Esophagus muscularis mucosa (tissue), 4 donors: ENCODE measurements at regions not wholly inside any gene's neighbourhood (a gene's known extent, or its start where the extent isn't known, plus 50 kb on each side); places are given as distances from the start of the nearest gene placed in this dataset.

ENCODE experiments used
- DNase-seq: peaks from one replicate; pipeline ENCODE4 v3.0.0-alpha.2; 2017; ENCODE audit errors: extremely low spot score
- H3K27ac ChIP-seq, 4 donors: fragments of 200-600 bp; sonication (generic); replicated peaks in 1 of 4; 1 replicate in 3 of 4; 2 replicates in 1 of 4; pipeline ENCODE4 v1.5.1; 2016 to 2019; ENCODE audit warnings: mild to moderate bottlenecking in 1 of 4
- H3K27me3 ChIP-seq, 4 donors: fragments of 200-600 bp; sonication (generic); one replicate each; pipeline versions ENCODE4 v1.5.1 to v1.6.0; 2016 to 2019
- H3K36me3 ChIP-seq, 4 donors: fragments of 200-600 bp; sonication (generic); one replicate each; pipeline ENCODE4 v1.5.1; 2016 to 2019
- H3K4me1 ChIP-seq, 4 donors: fragments of 200-600 bp; sonication (generic); one replicate each; pipeline ENCODE4 v1.5.1; 2016 to 2019
- H3K4me3 ChIP-seq, 4 donors: fragments of 200-600 bp; sonication (generic); 1 replicate in 2 of 4; 2 replicates in 2 of 4; pipeline ENCODE4 v1.5.1; 2016 to 2019; ENCODE audit warnings: mild to moderate bottlenecking in 4 of 4, moderate library complexity in 1 of 4
- H3K9me3 ChIP-seq, 4 donors: fragments of 200-600 bp; sonication (generic); 1 replicate in 3 of 4; 2 replicates in 1 of 4; pipeline ENCODE4 v1.5.1; 2016 to 2019
- EP300 ChIP-seq: sonication (generic); formaldehyde crosslinking; IDR thresholded peaks from one replicate; pipeline ENCODE4 v1.6.1; 2017; ENCODE audit warnings: antibody characterized with exemption
- POLR2A ChIP-seq: fragments of 450-650 bp; IDR thresholded peaks from one replicate; pipeline ENCODE4 v1.6.1; 2017; ENCODE audit warnings: antibody characterized with exemption, moderate library complexity, mild to moderate bottlenecking, low read depth
- POLR2AphosphoS5 ChIP-seq, 2 donors: sonication (generic); formaldehyde crosslinking; IDR thresholded peaks; one replicate each; pipeline ENCODE4 v1.6.1; 2017; ENCODE audit warnings: antibody characterized with exemption in 2 of 2
- WGBS: methylation state at CpG from one replicate; pipeline ENCODE4 v1.1.5; 2018; 5-methylcytosine and 5-hydroxymethylcytosine counted together
- intact Hi-C: fragments of 100-400 bp; cut with DNase I; formaldehyde crosslinking; loops from one replicate; pipeline ENCODE4 v1.15.1; 2023
- TF ChIP-seq, protein P1 (sequence below), 3 experiments: fragments of 200-600 bp in 2 of 3; fragments of 450-650 bp in 1 of 3; sonication (generic) in 2 of 3; IDR thresholded peaks; one replicate each; pipeline ENCODE4 v1.5.1; 2017 to 2019; ENCODE audit warnings: antibody characterized with exemption in 3 of 3, mild to moderate bottlenecking in 2 of 3, moderate library complexity in 1 of 3

DNA sequence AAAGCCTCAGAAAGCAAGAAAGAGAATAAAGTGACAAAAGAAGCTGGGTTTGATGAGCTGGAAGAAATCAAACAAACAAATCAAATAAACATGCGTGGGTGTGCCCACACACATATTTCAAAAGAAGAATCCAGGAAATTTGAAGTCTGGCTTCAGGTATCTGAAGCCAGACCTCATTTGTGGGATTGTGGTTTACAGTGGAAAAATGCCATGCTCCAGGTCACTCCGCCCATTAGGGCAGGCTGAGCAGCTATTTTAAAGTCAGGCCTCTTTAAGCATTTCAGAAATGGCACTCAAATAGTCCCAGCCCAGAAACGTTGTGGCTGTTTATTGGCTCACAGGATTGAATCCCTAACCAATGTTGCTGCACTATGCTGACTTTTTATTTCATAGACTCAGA, 226.1 kb upstream of the F9 start:
- intact Hi-C loops, result no loop called here
- H3K27ac ChIP-seq, result no peak overlapping the region
- H3K27me3 ChIP-seq, result no peaks in the 10 kb centered on the region
- no peak overlapping the region for H3K4me3 ChIP-seq
- no peaks in the 10 kb centered on the region for H3K36me3 ChIP-seq
- 42% methylated on average over 3 of the region's 3 CpGs for WGBS
- no peak for TF ChIP-seq POLR2AphosphoS5 (IDR thresholded peaks at IDR 0.05)
- TF ChIP-seq POLR2A, result no peak
- TF ChIP-seq, protein P1, sequence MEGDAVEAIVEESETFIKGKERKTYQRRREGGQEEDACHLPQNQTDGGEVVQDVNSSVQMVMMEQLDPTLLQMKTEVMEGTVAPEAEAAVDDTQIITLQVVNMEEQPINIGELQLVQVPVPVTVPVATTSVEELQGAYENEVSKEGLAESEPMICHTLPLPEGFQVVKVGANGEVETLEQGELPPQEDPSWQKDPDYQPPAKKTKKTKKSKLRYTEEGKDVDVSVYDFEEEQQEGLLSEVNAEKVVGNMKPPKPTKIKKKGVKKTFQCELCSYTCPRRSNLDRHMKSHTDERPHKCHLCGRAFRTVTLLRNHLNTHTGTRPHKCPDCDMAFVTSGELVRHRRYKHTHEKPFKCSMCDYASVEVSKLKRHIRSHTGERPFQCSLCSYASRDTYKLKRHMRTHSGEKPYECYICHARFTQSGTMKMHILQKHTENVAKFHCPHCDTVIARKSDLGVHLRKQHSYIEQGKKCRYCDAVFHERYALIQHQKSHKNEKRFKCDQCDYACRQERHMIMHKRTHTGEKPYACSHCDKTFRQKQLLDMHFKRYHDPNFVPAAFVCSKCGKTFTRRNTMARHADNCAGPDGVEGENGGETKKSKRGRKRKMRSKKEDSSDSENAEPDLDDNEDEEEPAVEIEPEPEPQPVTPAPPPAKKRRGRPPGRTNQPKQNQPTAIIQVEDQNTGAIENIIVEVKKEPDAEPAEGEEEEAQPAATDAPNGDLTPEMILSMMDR (IDR thresholded peaks at IDR 0.05), result no peak
- no peak for TF ChIP-seq EP300
- no peaks in the 10 kb centered on the region for H3K4me1 ChIP-seq
- no peak for DNase-seq
- H3K9me3 ChIP-seq, result peaks cover 0 to 15% (median 0%) of the 10 kb centered on the region in 4 donors

DNA sequence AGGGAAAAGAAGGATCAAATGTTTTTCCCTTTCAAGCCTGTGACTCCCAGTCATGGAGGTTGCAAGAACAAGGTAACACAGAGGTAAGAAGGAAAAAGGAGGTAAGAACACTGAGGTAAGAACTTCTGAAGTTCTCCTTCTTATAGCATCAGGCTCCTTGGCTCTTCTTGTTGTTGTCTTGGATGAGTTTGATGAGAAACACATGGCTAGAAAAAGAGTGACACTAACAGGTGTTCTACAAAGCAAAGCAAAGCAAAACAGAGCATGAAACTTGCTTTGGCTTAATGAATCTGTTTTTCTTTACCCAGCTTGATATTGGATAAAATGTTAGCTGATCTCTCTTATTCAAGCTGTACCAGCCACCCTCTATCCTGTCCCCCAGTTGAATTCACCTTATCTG, 231.2 kb upstream of the F9 start:
- H3K27me3 ChIP-seq, result no peaks in the 10 kb centered on the region
- H3K4me1 ChIP-seq, result no peaks in the 10 kb centered on the region
- no peaks in the 10 kb centered on the region for H3K9me3 ChIP-seq
- no peak overlapping the region for H3K27ac ChIP-seq
- no peaks in the 10 kb centered on the region for H3K36me3 ChIP-seq
- intact Hi-C loops, result no loop called here
- TF ChIP-seq, protein P1 (IDR thresholded peaks at IDR 0.05), result no peak
- TF ChIP-seq POLR2AphosphoS5 (IDR thresholded peaks at IDR 0.05) (no peak), POLR2A (no peak), EP300 (no peak)
- H3K4me3 ChIP-seq, result no peak overlapping the region
- DNase-seq, result no peak

DNA sequence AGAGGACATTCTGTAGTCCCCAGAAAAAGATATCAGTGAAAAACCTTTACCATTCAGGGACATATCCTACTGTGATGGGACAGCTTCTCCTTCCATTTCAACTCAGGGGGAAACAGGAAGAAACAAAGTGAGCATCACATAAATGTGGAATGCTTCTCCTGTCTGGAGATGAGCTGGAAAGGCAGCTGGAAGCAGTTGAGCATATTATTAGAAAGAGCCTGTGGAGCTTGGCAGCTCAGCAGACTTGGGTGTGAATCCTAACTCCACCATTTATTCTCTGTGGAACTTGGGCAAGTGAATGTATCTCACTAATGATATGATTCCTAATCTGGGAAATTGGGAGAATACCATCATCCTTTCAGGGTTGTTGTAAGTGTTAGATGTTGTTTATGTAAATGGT, 232.1 kb upstream of the F9 start:
- intact Hi-C loops, result no loop called here
- no peaks in the 10 kb centered on the region for H3K36me3 ChIP-seq
- no peaks in the 10 kb centered on the region for H3K9me3 ChIP-seq
- H3K4me3 ChIP-seq, result no peak overlapping the region
- no peak for DNase-seq
- no peaks in the 10 kb centered on the region for H3K27me3 ChIP-seq
- TF ChIP-seq POLR2A (no peak), EP300 (no peak), POLR2AphosphoS5 (IDR thresholded peaks at IDR 0.05) (no peak)
- TF ChIP-seq, protein P1 (IDR thresholded peaks at IDR 0.05), result no peak
- no peak overlapping the region for H3K27ac ChIP-seq
- no peaks in the 10 kb centered on the region for H3K4me1 ChIP-seq

DNA sequence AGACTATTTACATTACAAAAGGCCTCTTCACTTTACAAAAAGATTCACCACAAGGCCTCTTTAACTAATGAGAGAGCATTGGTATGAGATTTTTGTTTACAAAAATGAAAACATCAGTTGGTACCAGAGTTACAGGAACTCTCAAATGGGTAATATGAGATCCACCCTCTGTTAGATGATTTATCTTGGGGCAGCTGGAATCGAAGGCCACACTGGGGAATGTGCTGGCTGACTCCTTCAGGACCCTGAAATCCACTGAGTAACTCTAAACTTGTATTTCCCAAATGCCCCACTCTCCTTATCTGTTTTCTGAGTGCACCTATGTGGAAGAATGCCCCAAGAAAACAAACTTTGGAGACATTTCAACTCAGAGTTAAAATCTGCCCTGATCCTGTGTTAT, 232.9 kb upstream of the F9 start:
- H3K4me1 ChIP-seq, result no peaks in the 10 kb centered on the region
- H3K36me3 ChIP-seq, result no peaks in the 10 kb centered on the region
- intact Hi-C loops, result no loop called here
- H3K27ac ChIP-seq, result no peak overlapping the region
- H3K9me3 ChIP-seq, result no peaks in the 10 kb centered on the region
- no peak overlapping the region for H3K4me3 ChIP-seq
- WGBS, result 33% methylated on average over 1 of the region's 1 CpG
- no peaks in the 10 kb centered on the region for H3K27me3 ChIP-seq
- no peak for DNase-seq
- no peak for TF ChIP-seq POLR2AphosphoS5 (IDR thresholded peaks at IDR 0.05)
- TF ChIP-seq POLR2A, result no peak
- no peak for TF ChIP-seq EP300
- TF ChIP-seq, protein P1 (IDR thresholded peaks at IDR 0.05), result no peak

DNA sequence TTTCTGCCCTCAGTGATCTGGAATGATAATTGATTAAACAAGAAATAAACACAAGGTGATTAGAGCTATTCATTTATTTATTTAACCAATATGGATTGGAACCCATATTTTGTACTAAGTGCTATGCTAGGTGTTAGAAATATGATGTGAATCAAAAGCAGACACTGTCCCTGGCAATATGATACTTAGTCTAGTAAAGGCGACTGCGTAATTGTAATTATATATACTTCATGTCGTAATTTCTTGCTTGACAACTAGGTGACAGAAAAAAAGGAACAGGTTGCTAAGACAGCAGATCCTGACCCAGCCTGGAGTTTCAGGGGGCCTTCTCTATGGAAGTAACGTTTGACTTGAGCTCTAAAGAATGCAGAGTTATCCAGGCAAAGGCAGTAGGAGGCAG, 236.5 kb upstream of the F9 start:
- Histone ChIP-seq H3K27me3 (no peaks in the 10 kb centered on the region), H3K4me3 (no peak overlapping the region), H3K9me3 (no peaks in the 10 kb centered on the region), H3K27ac (no peak overlapping the region), H3K36me3 (no peaks in the 10 kb centered on the region), H3K4me1 (no peaks in the 10 kb centered on the region)
- 58% methylated on average over 4 of the region's 4 CpGs for whole genome bisulfite sequencing
- no peak for DNase-seq
- TF ChIP-seq POLR2AphosphoS5 (IDR thresholded peaks at IDR 0.05) (no peak), POLR2A (no peak), EP300 (no peak)
- TF ChIP-seq, protein P1 (IDR thresholded peaks at IDR 0.05), result no peak
- intact Hi-C loops, result no loop called here
